ENCODE measurements at regions not wholly inside any gene's neighbourhood (a gene's known extent, or its start where the extent isn't known, plus 50 kb on each side); places are given as distances from the start of the nearest gene placed in this dataset.

GRCh38 chr5:67248703-67249589 lies 52.3 kb upstream of the CD180 start:
- DNase-seq (no peak), ATAC-seq (ENCODE audit: low read depth) (no peak)
- no peaks in the 10 kb centered on the region for H3K9me3 Mint-ChIP-seq
- ChIA-PET POLR2A (interaction anchor here (1.0 kb wide), 1 partner anchor 1023 kb away, joined by 6 read pairs; no protein-coding TSS in a partner anchor), CTCF (interaction anchor here (1.3 to 6.4 kb wide), 3 partner anchors 1003 to 1021 kb away, joined by 3 to 127 read pairs (median 69); no protein-coding TSS in a partner anchor)
- H3K27me3 Mint-ChIP-seq, result no peaks in the 10 kb centered on the region
- peaks cover 2% of the 10 kb centered on the region for H3K4me1 Mint-ChIP-seq
- no peaks in the 10 kb centered on the region for H3K36me3 Mint-ChIP-seq (ENCODE audit: low read depth)
- TF ChIP-seq CTCF (IDR thresholded peaks at IDR 0.05), result no peak
- H3K27ac Mint-ChIP-seq, result no peak overlapping the region
- intact Hi-C loops (cut with micrococcal nuclease), result no loop called here
- H3K4me3 Mint-ChIP-seq, result no peak overlapping the region

DNA sequence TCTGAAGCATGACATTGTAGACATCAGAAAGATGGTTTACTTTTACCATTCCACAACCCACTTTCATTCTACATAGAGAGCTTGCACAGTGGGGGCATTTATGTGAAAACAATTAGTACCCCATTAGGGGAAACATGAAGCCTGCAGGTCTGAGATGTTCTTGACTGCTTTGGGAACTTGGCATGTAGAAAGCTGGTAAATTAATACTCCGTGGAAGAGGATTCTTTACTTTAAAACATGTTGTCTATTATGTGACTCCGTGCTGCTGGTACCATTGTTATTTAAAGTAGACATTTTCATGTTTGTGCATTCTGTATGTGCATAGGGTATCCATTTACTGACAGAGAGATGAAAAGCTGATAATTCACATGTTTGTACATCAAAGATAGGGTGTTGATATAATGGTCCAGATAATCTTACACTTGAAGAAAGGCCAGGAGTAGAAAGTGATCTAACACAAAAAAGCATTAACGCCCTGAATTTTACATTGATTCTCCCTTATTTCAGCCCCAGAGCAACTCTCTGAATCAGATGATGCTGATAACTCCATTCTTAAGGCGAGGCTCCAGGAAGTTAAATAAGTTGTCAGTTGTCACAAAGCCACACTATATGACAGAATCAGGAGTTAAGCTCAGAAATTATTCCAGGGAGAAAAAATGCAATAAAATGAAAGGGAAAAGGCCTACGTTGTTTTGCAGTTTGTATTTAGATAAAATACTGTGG lies 50.1 kb upstream of the CD180 start:
- H3K27me3 Mint-ChIP-seq, result no peaks in the 10 kb centered on the region
- no peak for DNase-seq
- no peak overlapping the region for H3K4me3 Mint-ChIP-seq
- intact Hi-C loops (cut with micrococcal nuclease), result loop anchor here (1.0 to 2.0 kb wide), 5 partner anchors 24 to 1214 kb away; no protein-coding TSS in a partner anchor
- ChIA-PET CTCF (interaction anchor here (0.7 to 6.4 kb wide), 28 partner anchors 9 to 1224 kb away, joined by 3 to 127 read pairs (median 4); partner anchors contain the start of genes CD180 and PIK3R1), POLR2A (interaction anchor here (0.6 to 1.6 kb wide), 4 partner anchors 24 to 1006 kb away, joined by 3 to 6 read pairs (median 4); partner anchors contain the start of gene PIK3R1)
- no peaks in the 10 kb centered on the region for H3K9me3 Mint-ChIP-seq
- no peak overlapping the region for H3K27ac Mint-ChIP-seq
- peaks cover 2% of the 10 kb centered on the region for H3K4me1 Mint-ChIP-seq
- ATAC-seq (ENCODE audit: low read depth), result no peak
- H3K36me3 Mint-ChIP-seq (ENCODE audit: low read depth), result no peaks in the 10 kb centered on the region
- no peak for TF ChIP-seq CTCF (IDR thresholded peaks at IDR 0.05)

All from activated B cell treated with CpG ODN at 0.5 μM for 24 hours (primary cell).